H1 (cell line): ENCODE measurements at regions not wholly inside any gene's neighbourhood (a gene's known extent, or its start where the extent isn't known, plus 50 kb on each side); places are given as distances from the start of the nearest gene placed in this dataset.

Experiments
- CTCF ChIA-PET: fragments of 300-600 bp; sonication (Branson Sonifier 250); formaldehyde crosslinking; loops from one replicate; lab custom pipeline; 2021; ENCODE audit not compliant: partially characterized antibody; lab: Charles Lee
- POLR2A ChIA-PET: fragments of 300-600 bp; sonication (Branson Sonifier 250); formaldehyde crosslinking; loops from one replicate; lab custom pipeline; 2021; ENCODE audit warnings: inconsistent platforms; ENCODE audit not compliant: partially characterized antibody; lab: Charles Lee
- DNase-seq, 2 experiments: peaks; one replicate each; pipeline versions ENCODE4 v3.0.0 to v3.0.0-alpha.2; 2010 to 2022; ENCODE audit warnings: low spot score in 2 of 2, low read depth in 1 of 2, mixed read lengths in 1 of 2
- FAIRE-seq: peaks from 2 replicates; lab custom pipeline; 2011; peaks lifted over from hg19 to GRCh38; lab: Jason Lieb, UNC
- H2AFZ ChIP-seq: 2 replicates; pipeline ENCODE4 v1.8.1; 2012; ENCODE audit warnings: low read length, inconsistent platforms
- H2AK5ac ChIP-seq: 2 replicates; pipeline ENCODE4 v1.6.1; 2013; ENCODE audit warnings: low read depth, low read length
- H2BK120ac ChIP-seq: replicated peaks from 2 replicates; pipeline ENCODE3; 2013; ENCODE audit warnings: low read depth, low read length, inconsistent platforms
- H2BK12ac ChIP-seq: 2 replicates; pipeline ENCODE4 v1.6.1; 2013; ENCODE audit warnings: low read depth, low read length
- H2BK15ac ChIP-seq: 2 replicates; pipeline ENCODE4 v1.6.1; 2013; ENCODE audit warnings: low read length
- H2BK20ac ChIP-seq: 2 replicates; pipeline ENCODE4 v1.6.1; 2013; ENCODE audit warnings: low read length
- H2BK5ac ChIP-seq: 2 replicates; pipeline ENCODE4 v1.6.1; 2013; ENCODE audit warnings: low read depth, low read length
- H3K14ac ChIP-seq: 2 replicates; pipeline ENCODE4 v1.6.1; 2013; ENCODE audit warnings: inconsistent platforms; ENCODE audit not compliant: insufficient read length
- H3K18ac ChIP-seq: 2 replicates; pipeline ENCODE4 v1.6.1; 2013; ENCODE audit warnings: low read length; ENCODE audit errors: extremely low read depth
- H3K23ac ChIP-seq: 2 replicates; pipeline ENCODE4 v1.6.1; 2013; ENCODE audit warnings: inconsistent platforms; ENCODE audit not compliant: insufficient read length
- H3K23me2 ChIP-seq: 2 replicates; pipeline ENCODE4 v1.6.1; 2013; ENCODE audit warnings: low read depth, low read length
- H3K27ac ChIP-seq: 2 replicates; pipeline ENCODE4 v1.6.1; 2011; ENCODE audit warnings: low read depth, low read length, inconsistent platforms
- H3K27me3 ChIP-seq, 4 experiments: replicated peaks in 1 of 4; 1 replicate in 1 of 4; 2 replicates in 3 of 4; pipeline versions ENCODE4 v1.6.1 to v1.8.1; 2011 to 2013; ENCODE audit warnings: low read length in 3 of 4, mild to moderate bottlenecking in 3 of 4, inconsistent platforms in 2 of 4, mixed read lengths in 2 of 4, moderate library complexity in 1 of 4; ENCODE audit not compliant: control insufficient read depth in 3 of 4, insufficient read depth in 3 of 4; ENCODE audit errors: extremely low read depth in 1 of 4
- H3K36me3 ChIP-seq, 4 experiments: 2 replicates each; pipeline versions ENCODE4 v1.6.1 to v1.8.1; 2011 to 2013; ENCODE audit warnings: mild to moderate bottlenecking in 4 of 4, low read length in 3 of 4, moderate library complexity in 2 of 4, control low read depth in 1 of 4, inconsistent platforms in 1 of 4; ENCODE audit not compliant: insufficient read depth in 4 of 4, control insufficient read depth in 2 of 4
- H3K4ac ChIP-seq: replicated peaks from 2 replicates; pipeline ENCODE3; 2013; ENCODE audit warnings: low read length, low read depth, mixed read lengths, inconsistent platforms; ENCODE audit not compliant: insufficient read length
- H3K4me1 ChIP-seq, 4 experiments: replicated peaks in 1 of 4; 1 replicate in 1 of 4; 2 replicates in 3 of 4; pipeline versions ENCODE4 v1.6.1 to v1.8.1; 2011 to 2013; ENCODE audit warnings: low read length in 3 of 4, inconsistent platforms in 2 of 4, mixed read lengths in 1 of 4; ENCODE audit not compliant: insufficient read depth in 4 of 4, control insufficient read depth in 3 of 4
- H3K4me2 ChIP-seq, 2 experiments: 2 replicates each; pipeline versions ENCODE4 v1.6.1 to v1.8.1; 2011 to 2013; ENCODE audit warnings: low read depth in 2 of 2, low read length in 2 of 2, control low read depth in 1 of 2, inconsistent platforms in 1 of 2, mild to moderate bottlenecking in 1 of 2; ENCODE audit not compliant: insufficient read depth in 1 of 2
- H3K4me3 ChIP-seq, 4 experiments: fragments of 200-600, 300-600 bp in 1 of 4; sonication (generic), shearing (Covaris generic), sonication (Bioruptor Twin) in 1 of 4; 2 replicates each; pipeline versions ENCODE4 v1.5.1 to v1.8.1; 2011 to 2016; ENCODE audit warnings: low read length in 4 of 4, low read depth in 3 of 4, control low read depth in 2 of 4, inconsistent platforms in 2 of 4, mild to moderate bottlenecking in 2 of 4, mixed read lengths in 1 of 4, moderate library complexity in 1 of 4; ENCODE audit not compliant: insufficient read depth in 2 of 4; ENCODE audit errors: extremely low read depth in 1 of 4
- H3K56ac ChIP-seq: replicated peaks from 2 replicates; pipeline ENCODE3; 2013; ENCODE audit warnings: low read depth, mild to moderate bottlenecking, mixed read lengths, low read length, inconsistent platforms; ENCODE audit not compliant: insufficient read length
- H3K79me1 ChIP-seq: 2 replicates; pipeline ENCODE4 v1.6.1; 2013; ENCODE audit warnings: low read depth, low read length, control low read depth
- H3K79me2 ChIP-seq, 2 experiments: 2 replicates each; pipeline versions ENCODE4 v1.6.1 to v1.8.1; 2012 to 2013; ENCODE audit warnings: low read length in 2 of 2, mild to moderate bottlenecking in 2 of 2, inconsistent platforms in 1 of 2; ENCODE audit not compliant: insufficient read depth in 2 of 2, control insufficient read depth in 1 of 2
- H3K9ac ChIP-seq, 4 experiments: replicated peaks in 1 of 4; 1 replicate in 1 of 4; 2 replicates in 3 of 4; pipeline versions ENCODE4 v1.6.1 to v1.8.1; 2011 to 2013; ENCODE audit warnings: low read depth in 3 of 4, low read length in 3 of 4, control low read depth in 2 of 4, mild to moderate bottlenecking in 2 of 4, moderate library complexity in 2 of 4, inconsistent platforms in 1 of 4; ENCODE audit errors: extremely low read depth in 1 of 4
- H3K9me3 ChIP-seq, 2 experiments: 2 replicates each; pipeline versions ENCODE4 v1.6.1 to v1.8.1; 2012 to 2013; ENCODE audit warnings: mild to moderate bottlenecking in 2 of 2, moderate library complexity in 2 of 2, control low read depth in 1 of 2, inconsistent platforms in 1 of 2, low read depth in 1 of 2, low read length in 1 of 2, mixed read lengths in 1 of 2; ENCODE audit not compliant: insufficient read depth in 2 of 2
- H4K20me1 ChIP-seq, 2 experiments: replicated peaks in 1 of 2; 2 replicates each; pipeline versions ENCODE3 to v1.8.1; 2011 to 2013; ENCODE audit warnings: inconsistent platforms in 2 of 2, low read length in 2 of 2, mild to moderate bottlenecking in 1 of 2; ENCODE audit not compliant: insufficient read depth in 2 of 2, control insufficient read depth in 1 of 2
- H4K5ac ChIP-seq: 2 replicates; pipeline ENCODE4 v1.6.1; 2013; ENCODE audit warnings: low read length, low read depth, mixed read lengths, inconsistent platforms; ENCODE audit not compliant: insufficient read length
- H4K8ac ChIP-seq: 2 replicates; pipeline ENCODE4 v1.8.0; 2013; ENCODE audit warnings: mild to moderate bottlenecking, moderate library complexity, low read length, inconsistent platforms; ENCODE audit not compliant: insufficient read depth; ENCODE audit errors: extremely low read depth
- H4K91ac ChIP-seq: replicated peaks from 2 replicates; pipeline ENCODE3; 2013; ENCODE audit warnings: low read length, mixed read lengths, inconsistent platforms; ENCODE audit not compliant: insufficient read length
- ATF3 ChIP-seq: IDR thresholded peaks from 2 replicates; pipeline ENCODE4 v1.6.1; 2011; ENCODE audit warnings: low read depth, mild to moderate bottlenecking, low read length; ENCODE audit not compliant: insufficient read depth
- CREB1 ChIP-seq: IDR thresholded peaks from 2 replicates; pipeline ENCODE4 v1.6.1; 2012; ENCODE audit warnings: inconsistent platforms
- CTCF ChIP-seq, 3 experiments: IDR thresholded peaks; 1 replicate in 2 of 3; 2 replicates in 1 of 3; pipeline versions ENCODE4 v1.5.1 to v1.6.1; 2011; ENCODE audit warnings: low read length in 3 of 3, mild to moderate bottlenecking in 3 of 3, inconsistent platforms in 2 of 3, low read depth in 1 of 3, moderate library complexity in 1 of 3; ENCODE audit not compliant: insufficient read depth in 1 of 3; ENCODE audit errors: control extremely low read depth in 1 of 3
- E2F6 ChIP-seq: IDR thresholded peaks from 2 replicates; pipeline ENCODE4 v1.6.1; 2012; ENCODE audit warnings: inconsistent platforms
- GTF2F1 ChIP-seq: IDR thresholded peaks from 2 replicates; pipeline ENCODE4 v1.6.1; 2012; ENCODE audit warnings: low read depth, low read length, improper control_type of control experiment, borderline replicate concordance
- HDAC2 ChIP-seq, 2 experiments: fragments of 300-600 bp in 1 of 2; sonication (generic) in 1 of 2; IDR thresholded peaks; 2 replicates each; pipeline ENCODE4 v1.6.1; 2011 to 2012; ENCODE audit warnings: low read depth in 2 of 2, low read length in 2 of 2, mild to moderate bottlenecking in 2 of 2, moderate library complexity in 2 of 2, borderline replicate concordance in 1 of 2, inconsistent platforms in 1 of 2
- KDM4A ChIP-seq: IDR thresholded peaks from one replicate; pipeline ENCODE4 v1.7.1; 2012; ENCODE audit warnings: low read depth, mild to moderate bottlenecking, moderate library complexity, low read length, inconsistent platforms; ENCODE audit not compliant: severe bottlenecking
- MAX ChIP-seq: IDR thresholded peaks from 2 replicates; pipeline ENCODE4 v1.6.1; 2012; ENCODE audit warnings: inconsistent platforms
- POLR2A ChIP-seq, 2 experiments: IDR thresholded peaks; 1 replicate in 1 of 2; 2 replicates in 1 of 2; pipeline ENCODE4 v1.6.1; 2011; ENCODE audit warnings: low read depth in 2 of 2, low read length in 2 of 2, mild to moderate bottlenecking in 2 of 2; ENCODE audit errors: control extremely low read depth in 1 of 2
- RFX5 ChIP-seq: IDR thresholded peaks from 2 replicates; pipeline ENCODE4 v1.6.1; 2011; ENCODE audit warnings: low read depth, low read length, improper control_type of control experiment, borderline replicate concordance
- SIX5 ChIP-seq: IDR thresholded peaks from 2 replicates; pipeline ENCODE4 v1.6.1; 2011; ENCODE audit warnings: mild to moderate bottlenecking, low read depth, low read length
- SP1 ChIP-seq: IDR thresholded peaks from 2 replicates; pipeline ENCODE4 v1.6.1; 2011; ENCODE audit warnings: low read depth, low read length
- TBP ChIP-seq: IDR thresholded peaks from 2 replicates; pipeline ENCODE4 v1.6.1; 2011; ENCODE audit warnings: low read depth, low read length, improper control_type of control experiment

- Histone ChIP-seq H3K27ac (no peak overlapping the region), H4K8ac (no peak overlapping the region), H4K20me1 (no peaks in the 10 kb centered on the region), H2BK20ac (no peak overlapping the region), H3K4ac (no peak overlapping the region), H3K56ac (no peak overlapping the region), H3K4me3 (no peak overlapping the region), H2AFZ (no peak overlapping the region), H3K36me3 (no peaks in the 10 kb centered on the region), H2BK12ac (no peak overlapping the region), H2BK15ac (no peak overlapping the region), H3K4me1 (no peaks in the 10 kb centered on the region), H3K79me1 (no peaks in the 10 kb centered on the region), H3K9ac (no peak overlapping the region), H3K79me2 (no peaks in the 10 kb centered on the region), H3K9me3 (no peaks in the 10 kb centered on the region; a peak in 1 of 4 replicates), H4K5ac (no peak overlapping the region), H3K23me2 (no peaks in the 10 kb centered on the region), H2BK120ac (no peak overlapping the region), H3K27me3 (no peaks in the 10 kb centered on the region), H2BK5ac (no peak overlapping the region), H3K18ac (no peak overlapping the region), H3K23ac (no peak overlapping the region), H3K4me2 (no peak overlapping the region), H3K14ac (no peak overlapping the region), H2AK5ac (no peak overlapping the region), H4K91ac (no peak overlapping the region)
- FAIRE-seq (no peak), DNase-seq (no peak)
- ChIA-PET CTCF (no interaction called here), POLR2A (no interaction called here)
- no peak for TF ChIP-seq SP1
- TF ChIP-seq E2F6: no peak
- TF ChIP-seq ATF3: no peak
- TF ChIP-seq TBP: no peak
- TF ChIP-seq GTF2F1: no peak
- TF ChIP-seq SIX5: no peak
- TF ChIP-seq POLR2A (IDR thresholded peaks at IDR 0.05; ENCODE audit: control extremely low read depth in 1 of 2, low read depth in 2 of 2, low read length in 2 of 2): no peak
- TF ChIP-seq CREB1: no peak
- no peak for TF ChIP-seq KDM4A
- no peak for TF ChIP-seq CTCF (IDR thresholded peaks at IDR 0.05; ENCODE audit: control extremely low read depth in 1 of 3, insufficient read depth in 1 of 3, low read depth in 1 of 3, low read length in 3 of 3)
- no peak for TF ChIP-seq RFX5
- no peak for TF ChIP-seq MAX
- no peak for TF ChIP-seq HDAC2 (IDR thresholded peaks at IDR 0.05; ENCODE audit: borderline replicate concordance in 1 of 2, low read depth in 2 of 2, low read length in 2 of 2)
Observed at GRCh38 chr16:76125871-76126270, 151.3 kb upstream of the CNTNAP4 start.
